IMR-90 (cell line): ENCODE measurements at regions not wholly inside any gene's neighbourhood (a gene's known extent, or its start where the extent isn't known, plus 50 kb on each side); places are given as distances from the start of the nearest gene placed in this dataset.
"Not testable (repeated sequence)": the region's sequence is repeated elsewhere in the genome, so short reads cannot be mapped to it uniquely, and the experiment has no call there.

Experiments
- ATAC-seq: fragments of 200-7000 bp; cut with Tn5 transposase; 2 replicates; pipeline ENCODE4 v1.9.1; 2020; ENCODE audit warnings: low read depth, mild to moderate bottlenecking, moderate library complexity
- BruUV-seq: library from RNA; stranded (reverse); fragments of 400-500 nt; replicated peaks from 2 replicates; lab custom pipeline; 2021; lab: Mats Ljungman, UMichigan
- CTCF ChIA-PET: fragments of 300-600 bp; formaldehyde crosslinking; extraction: SDS; loops from one replicate; lab custom pipeline; 2021; ENCODE audit warnings: antibody characterized with exemption; lab: Yijun Ruan, JAX
- POLR2A ChIA-PET: fragments of 300-600 bp; sonication (Branson Sonifier 250); formaldehyde crosslinking; loops from one replicate; lab custom pipeline; 2022; ENCODE audit warnings: antibody characterized with exemption; ENCODE audit not compliant: unreplicated experiment; lab: Charles Lee
- DNase-seq: peaks from one replicate; pipeline ENCODE4 v3.0.0; 2013
- H2AFZ ChIP-seq: replicated peaks from 2 replicates; pipeline ENCODE3; 2013; ENCODE audit warnings: low read length, mild to moderate bottlenecking; ENCODE audit not compliant: poor library complexity
- H2AK5ac ChIP-seq: 2 replicates; pipeline ENCODE4 v1.6.1; 2013; ENCODE audit warnings: low read depth, low read length, inconsistent platforms
- H2AK9ac ChIP-seq: replicated peaks from 2 replicates; pipeline ENCODE3; 2013; ENCODE audit warnings: mild to moderate bottlenecking, low read depth, low read length, moderate library complexity; ENCODE audit not compliant: poor library complexity
- H2BK120ac ChIP-seq: 2 replicates; pipeline ENCODE4 v1.6.1; 2013; ENCODE audit warnings: low read depth, low read length, inconsistent platforms
- H2BK15ac ChIP-seq: 3 replicates; pipeline ENCODE4 v1.6.1; 2013; ENCODE audit warnings: low read depth, low read length, inconsistent platforms
- H2BK20ac ChIP-seq: 2 replicates; pipeline ENCODE4 v1.6.1; 2013; ENCODE audit warnings: low read depth, mild to moderate bottlenecking, inconsistent platforms, low read length, moderate library complexity
- H2BK5ac ChIP-seq: 2 replicates; pipeline ENCODE4 v1.6.1; 2013; ENCODE audit warnings: mild to moderate bottlenecking, low read depth, low read length, inconsistent platforms; ENCODE audit not compliant: poor library complexity, severe bottlenecking
- H3K14ac ChIP-seq: replicated peaks from 2 replicates; pipeline ENCODE4 v1.6.1; 2013; ENCODE audit warnings: low read depth, low read length, inconsistent platforms
- H3K18ac ChIP-seq: 2 replicates; pipeline ENCODE4 v1.6.1; 2013; ENCODE audit warnings: low read depth, low read length, control low read depth
- H3K23ac ChIP-seq: 2 replicates; pipeline ENCODE4 v1.6.1; 2013; ENCODE audit warnings: low read depth, low read length, inconsistent platforms
- H3K27ac ChIP-seq: 2 replicates; pipeline ENCODE4 v1.5.1; 2013; ENCODE audit warnings: mild to moderate bottlenecking, control low read depth, low read length; ENCODE audit not compliant: insufficient read depth
- H3K27me3 ChIP-seq: 2 replicates; pipeline ENCODE4 v1.6.1; 2013; ENCODE audit warnings: low read length; ENCODE audit not compliant: control insufficient read depth, insufficient read depth
- H3K36me3 ChIP-seq: 2 replicates; pipeline ENCODE4 v1.6.1; 2013; ENCODE audit warnings: low read length, mixed read lengths; ENCODE audit not compliant: control insufficient read depth, insufficient read depth
- H3K4ac ChIP-seq: 2 replicates; pipeline ENCODE4 v1.6.1; 2013; ENCODE audit warnings: low read depth, low read length, inconsistent platforms
- H3K4me1 ChIP-seq: 2 replicates; pipeline ENCODE4 v1.6.1; 2013; ENCODE audit warnings: low read length, mixed read lengths; ENCODE audit not compliant: control insufficient read depth, insufficient read depth
- H3K4me2 ChIP-seq: 2 replicates; pipeline ENCODE4 v1.6.1; 2013; ENCODE audit warnings: low read depth, mild to moderate bottlenecking, control low read depth, low read length, moderate library complexity
- H3K4me3 ChIP-seq: 2 replicates; pipeline ENCODE4 v1.5.1; 2013; ENCODE audit warnings: low read depth, mild to moderate bottlenecking, control low read depth, low read length, moderate library complexity; ENCODE audit not compliant: insufficient read depth
- H3K56ac ChIP-seq: 2 replicates; pipeline ENCODE4 v1.6.1; 2013; ENCODE audit warnings: low read length, inconsistent platforms; ENCODE audit not compliant: insufficient read depth; ENCODE audit errors: extremely low read depth
- H3K79me1 ChIP-seq, 2 experiments: 2 replicates each; pipeline ENCODE4 v1.6.1; 2013; ENCODE audit warnings: low read length in 2 of 2, inconsistent platforms in 1 of 2, low read depth in 1 of 2
- H3K9ac ChIP-seq: 2 replicates; pipeline ENCODE4 v1.6.1; 2013; ENCODE audit warnings: low read depth, low read length, control low read depth
- H3K9me1 ChIP-seq: 2 replicates; pipeline ENCODE4 v1.6.1; 2013; ENCODE audit warnings: low read length, inconsistent platforms; ENCODE audit not compliant: insufficient read depth
- H3K9me3 ChIP-seq: 2 replicates; pipeline ENCODE4 v1.6.1; 2013; ENCODE audit warnings: low read length; ENCODE audit not compliant: control insufficient read depth, insufficient read depth
- H4K20me1 ChIP-seq: 2 replicates; pipeline ENCODE4 v1.6.1; 2013; ENCODE audit warnings: low read length, inconsistent platforms; ENCODE audit not compliant: insufficient read depth
- H4K5ac ChIP-seq: 2 replicates; pipeline ENCODE4 v1.6.1; 2013; ENCODE audit warnings: mild to moderate bottlenecking, low read depth, low read length, control low read depth
- H4K8ac ChIP-seq, 2 experiments: 2 replicates each; pipeline ENCODE4 v1.6.1; 2013; ENCODE audit warnings: low read depth in 2 of 2, low read length in 2 of 2, control low read depth in 1 of 2, inconsistent platforms in 1 of 2
- H4K91ac ChIP-seq: 2 replicates; pipeline ENCODE4 v1.6.1; 2013; ENCODE audit warnings: low read depth, low read length, inconsistent platforms; ENCODE audit not compliant: insufficient read depth
- WGBS, 2 experiments: methylation state at CpG; one replicate each; pipeline versions ENCODE4 v1.1.5 to v1.1.7; 2013; ENCODE audit warnings: missing lambda C conversion rate in 2 of 2; ENCODE audit not compliant: insufficient read length in 1 of 2; ENCODE audit errors: extremely low coverage in 2 of 2; 5-methylcytosine and 5-hydroxymethylcytosine counted together
- dilution Hi-C: fragments of 300-500 bp; cut with HindIII; formaldehyde crosslinking; loops from one replicate; pipeline ENCODE4 v1.14.3; 2018; ENCODE audit warnings: low sequenced_read_pairs; ENCODE audit not compliant: unreplicated experiment
- in situ Hi-C: fragments of 300-500 bp; cut with MboI; formaldehyde crosslinking; loops from 3 replicates; pipeline ENCODE4 v1.14.3; 2019; ENCODE audit warnings: low sequenced_read_pairs, inconsistent platforms, mixed read lengths
- intact Hi-C: fragments of 100-400 bp; cut with micrococcal nuclease; formaldehyde crosslinking; loops from 2 replicates; pipeline ENCODE4 v1.10.0; 2022

DNA sequence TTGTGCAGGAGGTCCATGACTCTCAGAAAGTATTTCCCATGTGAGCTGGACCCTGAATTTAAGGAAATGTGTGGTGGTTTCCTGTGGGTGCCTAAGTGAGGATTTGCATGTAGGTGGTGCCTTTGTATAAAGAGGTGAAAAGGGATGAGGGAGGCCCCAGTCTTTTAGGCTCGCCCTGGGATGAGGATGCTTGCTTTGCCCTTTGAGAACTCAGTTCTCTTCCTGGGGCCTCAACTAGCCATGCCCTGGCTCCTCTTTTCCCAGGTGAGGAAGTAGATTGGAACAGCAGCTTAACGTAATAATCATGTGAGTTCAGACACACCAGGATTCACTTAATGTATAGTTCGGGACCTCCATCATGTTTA, 486.0 kb downstream of the TMEM121 start:
- H2BK120ac ChIP-seq, POLR2A ChIA-PET, H4K91ac ChIP-seq, H3K4me1 ChIP-seq, H2AK9ac ChIP-seq, intact Hi-C loops, H3K36me3 ChIP-seq, H2AK5ac ChIP-seq, H2BK20ac ChIP-seq, H3K27ac ChIP-seq, H3K79me1 ChIP-seq, H2BK15ac ChIP-seq, H2AFZ ChIP-seq, H3K27me3 ChIP-seq, H3K56ac ChIP-seq, in situ Hi-C loops, BruUV-seq, H3K14ac ChIP-seq, H4K5ac ChIP-seq, H3K9me3 ChIP-seq, H3K9me1 ChIP-seq, H3K18ac ChIP-seq, DNase-seq, CTCF ChIA-PET, H3K4me3 ChIP-seq, H4K20me1 ChIP-seq, H3K9ac ChIP-seq, H3K23ac ChIP-seq, H2BK5ac ChIP-seq, H4K8ac ChIP-seq, H3K4ac ChIP-seq, H3K4me2 ChIP-seq, ATAC-seq, dilution Hi-C loops: not testable (repeated sequence)
- no CpG with 5 or more reads among the region's 3 CpGs for WGBS, 2 experiments
